GM12878 (cell line): ENCODE measurements at regions not wholly inside any gene's neighbourhood (a gene's known extent, or its start where the extent isn't known, plus 50 kb on each side); places are given as distances from the start of the nearest gene placed in this dataset.

Experiments
- CTCF ChIP-seq, 3 experiments: IDR thresholded peaks in 2 of 3; conservative IDR thresholded peaks in 1 of 3; 2 replicates each; pipeline ENCODE4 v1.5.1; 2011; ENCODE audit warnings: low read depth in 3 of 3, low read length in 3 of 3, mild to moderate bottlenecking in 3 of 3, control low read depth in 2 of 3, moderate library complexity in 2 of 3, inconsistent platforms in 1 of 3, mixed read lengths in 1 of 3; ENCODE audit not compliant: control insufficient read depth in 2 of 3, insufficient read depth in 1 of 3; ENCODE audit errors: extremely low read depth in 1 of 3
- JUNB ChIP-seq: IDR thresholded peaks from 2 replicates; pipeline ENCODE4 v1.6.1; 2016; ENCODE audit warnings: antibody characterized with exemption, mild to moderate bottlenecking
- JUND ChIP-seq: IDR thresholded peaks from 2 replicates; pipeline ENCODE4 v1.6.1; 2012; ENCODE audit warnings: low read depth, mild to moderate bottlenecking, low read length, improper control_type of control experiment, moderate library complexity
- KAT2A ChIP-seq: conservative IDR thresholded peaks from 2 replicates; pipeline ENCODE4 v1.6.1; 2011; ENCODE audit warnings: low read depth, low read length; ENCODE audit not compliant: control insufficient read depth
- MEF2A ChIP-seq: IDR thresholded peaks from 2 replicates; pipeline ENCODE4 v1.6.1; 2011; ENCODE audit warnings: low read depth, mild to moderate bottlenecking, low read length, moderate library complexity; ENCODE audit not compliant: insufficient read depth
- NFYB ChIP-seq: IDR thresholded peaks from 2 replicates; pipeline ENCODE4 v1.6.1; 2011; ENCODE audit warnings: low read depth, mild to moderate bottlenecking, low read length, improper control_type of control experiment, moderate library complexity; ENCODE audit not compliant: insufficient read depth
- PBX3 ChIP-seq: IDR thresholded peaks from 2 replicates; pipeline ENCODE4 v1.6.1; 2011; ENCODE audit warnings: mild to moderate bottlenecking, low read depth, low read length, moderate library complexity; ENCODE audit not compliant: insufficient replicate concordance
- POLR2A ChIP-seq: IDR thresholded peaks from 2 replicates; pipeline ENCODE4 v1.6.1; 2011; ENCODE audit warnings: low read depth, mild to moderate bottlenecking, low read length
- POLR2AphosphoS5 ChIP-seq: IDR thresholded peaks from 2 replicates; pipeline ENCODE4 v1.6.1; 2011; ENCODE audit warnings: mild to moderate bottlenecking, low read length, inconsistent platforms
- REST ChIP-seq: IDR thresholded peaks from 2 replicates; pipeline ENCODE4 v1.6.1; 2012; ENCODE audit warnings: mild to moderate bottlenecking, low read depth, low read length
- SIN3A ChIP-seq: IDR thresholded peaks from 2 replicates; pipeline ENCODE4 v1.6.1; 2012; ENCODE audit warnings: low read depth, low read length, improper control_type of control experiment
- SP1 ChIP-seq: IDR thresholded peaks from one replicate; pipeline ENCODE4 v1.6.1; 2011; ENCODE audit warnings: low read depth, low read length
- TF ChIP-seq, protein P1 (sequence below): IDR thresholded peaks from 2 replicates; pipeline ENCODE4 v1.6.1; 2012; ENCODE audit warnings: low read depth, low read length, improper control_type of control experiment
- TF ChIP-seq, protein P2 (sequence below): IDR thresholded peaks from 2 replicates; pipeline ENCODE4 v1.6.1; 2012; ENCODE audit warnings: low read depth, low read length, improper control_type of control experiment

DNA sequence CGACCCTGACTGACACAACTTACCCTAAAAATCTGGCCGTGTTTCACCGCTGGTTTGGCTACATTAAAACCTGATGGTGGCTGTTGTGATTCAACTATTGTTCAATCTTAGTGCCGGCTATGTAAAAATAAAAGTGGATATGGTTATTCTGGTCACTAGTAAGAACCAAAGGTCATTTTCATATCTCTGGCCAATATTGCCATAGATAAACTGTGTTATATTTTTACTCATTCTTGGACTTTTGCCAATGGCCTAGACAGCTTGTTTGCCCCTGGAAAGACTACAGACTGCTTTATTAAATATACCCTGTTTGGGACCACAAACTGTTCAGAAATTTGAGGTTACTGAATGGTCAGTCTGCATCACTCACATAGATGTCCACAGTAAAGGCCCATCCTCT, 258.5 kb upstream of the KLHL1 start:
- TF ChIP-seq CTCF (IDR thresholded peaks at IDR 0.05 in 2 of 3, conservative IDR thresholded peaks at IDR 0.05 in 1 of 3; ENCODE audit: control insufficient read depth in 2 of 3, extremely low read depth in 1 of 3, insufficient read depth in 1 of 3, low read depth in 3 of 3, low read length in 3 of 3): no peak
- no peak for TF ChIP-seq MEF2A
- no peak for TF ChIP-seq POLR2AphosphoS5
- no peak for TF ChIP-seq KAT2A
- TF ChIP-seq NFYB: no peak
- TF ChIP-seq JUNB: no peak
- TF ChIP-seq PBX3: no peak
- no peak for TF ChIP-seq REST
- no peak for TF ChIP-seq POLR2A
- no peak for TF ChIP-seq SP1
- TF ChIP-seq, protein P1, sequence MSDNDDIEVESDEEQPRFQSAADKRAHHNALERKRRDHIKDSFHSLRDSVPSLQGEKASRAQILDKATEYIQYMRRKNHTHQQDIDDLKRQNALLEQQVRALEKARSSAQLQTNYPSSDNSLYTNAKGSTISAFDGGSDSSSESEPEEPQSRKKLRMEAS: no peak
- no peak for TF ChIP-seq JUND
- TF ChIP-seq, protein P2, sequence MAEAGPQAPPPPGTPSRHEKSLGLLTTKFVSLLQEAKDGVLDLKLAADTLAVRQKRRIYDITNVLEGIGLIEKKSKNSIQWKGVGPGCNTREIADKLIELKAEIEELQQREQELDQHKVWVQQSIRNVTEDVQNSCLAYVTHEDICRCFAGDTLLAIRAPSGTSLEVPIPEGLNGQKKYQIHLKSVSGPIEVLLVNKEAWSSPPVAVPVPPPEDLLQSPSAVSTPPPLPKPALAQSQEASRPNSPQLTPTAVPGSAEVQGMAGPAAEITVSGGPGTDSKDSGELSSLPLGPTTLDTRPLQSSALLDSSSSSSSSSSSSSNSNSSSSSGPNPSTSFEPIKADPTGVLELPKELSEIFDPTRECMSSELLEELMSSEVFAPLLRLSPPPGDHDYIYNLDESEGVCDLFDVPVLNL: no peak
- TF ChIP-seq SIN3A: no peak
